Activated T-helper 2 cell treated with anti-CD3 and anti-CD28 coated beads, Interferon-gamma antibody, Interleukin-2, Interleukin-4, amounts not matched to agents 10 μg/mL and 5 μg/mL and 100 μg/mL, durations not matched to agents 14 hours and 24 hours and 36 hours (primary cell): ENCODE measurements at regions not wholly inside any gene's neighbourhood (a gene's known extent, or its start where the extent isn't known, plus 50 kb on each side); places are given as distances from the start of the nearest gene placed in this dataset.

ENCODE experiments used
- DNase-seq: peaks from one replicate; pipeline ENCODE4 v3.0.0; 2021; ENCODE audit warnings: low spot score
- H3K27ac Mint-ChIP-seq: one replicate; pipeline ENCODE4 v1.8.0; 2021; ENCODE audit warnings: mixed read lengths
- H3K27me3 Mint-ChIP-seq: one replicate; pipeline ENCODE4 v1.8.0; 2021; ENCODE audit warnings: low read depth, mixed read lengths
- H3K36me3 Mint-ChIP-seq: one replicate; pipeline ENCODE4 v1.8.0; 2021; ENCODE audit warnings: low read depth, mixed read lengths
- H3K4me1 Mint-ChIP-seq: one replicate; pipeline ENCODE4 v1.8.0; 2021; ENCODE audit warnings: low read depth, mixed read lengths
- H3K4me3 Mint-ChIP-seq: one replicate; pipeline ENCODE4 v1.8.0; 2021; ENCODE audit warnings: low read depth, mild to moderate bottlenecking, moderate library complexity, mixed read lengths
- H3K9me3 Mint-ChIP-seq: one replicate; pipeline ENCODE4 v1.8.0; 2021; ENCODE audit warnings: mixed read lengths
- intact Hi-C: fragments of 100-400 bp; cut with micrococcal nuclease; formaldehyde crosslinking; loops from one replicate; pipeline ENCODE4 v1.15.1; 2023

DNA sequence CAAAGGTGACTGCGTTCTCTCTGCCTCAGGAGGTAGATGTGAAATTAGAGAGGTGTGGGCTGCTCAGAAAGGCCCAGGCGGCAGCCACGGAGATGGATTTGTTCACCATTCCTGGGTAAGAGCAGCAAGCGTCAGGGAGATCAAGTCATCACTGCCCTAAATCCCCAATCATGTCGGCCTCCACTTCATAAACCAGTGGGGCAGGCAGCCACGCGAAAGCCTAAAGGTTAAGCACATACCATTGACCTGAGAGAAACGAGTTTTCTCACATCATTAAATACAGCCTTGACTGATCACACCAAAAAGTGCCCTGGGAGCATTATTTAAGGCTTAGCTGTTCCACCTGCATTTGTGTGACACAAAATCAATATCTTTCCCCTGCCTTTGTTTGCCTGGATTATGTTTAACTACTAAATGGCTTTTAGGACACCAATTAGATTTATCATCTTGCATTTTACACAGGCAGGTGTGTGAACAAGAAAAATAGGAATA, 50.7 kb upstream of the FOXB1 start:
- Mint-ChIP-seq H3K27ac (no peak overlapping the region), H3K27me3 (peaks cover 7% of the 10 kb centered on the region), H3K9me3 (peaks cover 23% of the 10 kb centered on the region), H3K4me1 (peaks cover 9% of the 10 kb centered on the region), H3K36me3 (peaks cover 6% of the 10 kb centered on the region), H3K4me3 (no peak overlapping the region)
- DNase-seq = no peak
- intact Hi-C loops = no loop called here

DNA sequence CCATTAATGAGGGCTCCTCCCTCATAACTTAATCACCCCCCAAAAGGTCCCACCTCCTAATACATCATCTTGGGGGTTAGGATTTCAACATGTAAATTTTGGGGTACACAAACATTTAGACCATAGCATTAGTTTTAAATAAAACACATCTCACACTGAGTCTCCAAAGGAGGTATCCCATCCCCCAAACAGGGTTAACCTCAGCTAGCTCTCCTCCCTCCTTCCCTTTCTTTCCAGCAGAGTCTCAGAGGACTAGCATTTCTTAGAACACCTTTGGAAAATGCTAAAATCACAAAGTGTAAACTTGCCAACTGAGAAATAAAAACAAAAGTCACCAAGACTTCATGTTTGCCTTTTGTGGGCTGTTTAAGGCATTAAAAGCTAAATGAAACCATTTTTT, 51.2 kb upstream of the FOXB1 start:
- Mint-ChIP-seq H3K27ac (no peak overlapping the region), H3K36me3 (peaks cover 6% of the 10 kb centered on the region), H3K4me1 (peaks cover 6% of the 10 kb centered on the region), H3K4me3 (no peak overlapping the region), H3K27me3 (peaks cover 7% of the 10 kb centered on the region), H3K9me3 (peaks cover 19% of the 10 kb centered on the region)
- no peak for DNase-seq
- intact Hi-C loops = no loop called here

DNA sequence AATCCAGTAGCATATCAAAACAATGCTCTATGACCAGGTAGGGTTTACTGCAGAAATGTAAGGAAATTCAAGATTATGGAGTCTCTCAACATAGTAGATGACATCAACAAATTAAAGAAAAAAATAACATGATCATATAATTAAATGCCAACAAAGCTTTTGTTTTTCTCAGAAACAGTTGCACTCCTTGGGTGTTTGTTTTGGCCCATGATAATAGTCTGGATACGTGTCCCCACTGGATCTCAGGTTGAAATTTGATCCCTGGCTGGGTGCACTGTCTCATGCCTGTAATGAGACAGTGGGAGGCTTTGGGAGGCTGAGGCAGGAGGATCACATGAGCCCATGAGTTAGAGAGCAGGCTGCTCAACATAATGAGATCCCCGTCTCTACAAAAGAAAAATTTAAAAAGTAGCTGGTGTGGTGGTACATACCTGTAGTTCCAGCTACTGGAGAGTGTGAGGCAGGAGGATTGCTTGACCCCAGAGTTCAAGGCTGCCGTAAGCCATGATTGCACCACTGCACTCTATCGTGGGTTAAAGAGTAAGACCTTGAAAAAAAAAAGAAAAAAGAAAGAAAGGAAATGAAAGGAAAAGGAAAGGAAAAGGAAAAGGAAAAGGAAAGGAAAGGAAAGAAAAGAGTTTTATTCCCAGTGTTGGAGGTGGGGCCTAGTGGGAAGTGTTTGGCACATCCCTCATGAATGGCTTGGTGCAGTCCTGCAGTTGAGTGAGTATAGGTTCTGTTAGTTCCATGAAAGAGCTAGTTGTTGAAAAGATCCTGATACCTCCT, 53.3 kb upstream of the FOXB1 start:
- H3K9me3 Mint-ChIP-seq = peaks cover 6% of the 10 kb centered on the region
- no peak overlapping the region for H3K27ac Mint-ChIP-seq
- peaks cover 6% of the 10 kb centered on the region for H3K4me1 Mint-ChIP-seq
- intact Hi-C loops = no loop called here
- DNase-seq = no peak
- H3K27me3 Mint-ChIP-seq = peaks cover 12% of the 10 kb centered on the region
- no peak overlapping the region for H3K4me3 Mint-ChIP-seq
- H3K36me3 Mint-ChIP-seq = no peaks in the 10 kb centered on the region

DNA sequence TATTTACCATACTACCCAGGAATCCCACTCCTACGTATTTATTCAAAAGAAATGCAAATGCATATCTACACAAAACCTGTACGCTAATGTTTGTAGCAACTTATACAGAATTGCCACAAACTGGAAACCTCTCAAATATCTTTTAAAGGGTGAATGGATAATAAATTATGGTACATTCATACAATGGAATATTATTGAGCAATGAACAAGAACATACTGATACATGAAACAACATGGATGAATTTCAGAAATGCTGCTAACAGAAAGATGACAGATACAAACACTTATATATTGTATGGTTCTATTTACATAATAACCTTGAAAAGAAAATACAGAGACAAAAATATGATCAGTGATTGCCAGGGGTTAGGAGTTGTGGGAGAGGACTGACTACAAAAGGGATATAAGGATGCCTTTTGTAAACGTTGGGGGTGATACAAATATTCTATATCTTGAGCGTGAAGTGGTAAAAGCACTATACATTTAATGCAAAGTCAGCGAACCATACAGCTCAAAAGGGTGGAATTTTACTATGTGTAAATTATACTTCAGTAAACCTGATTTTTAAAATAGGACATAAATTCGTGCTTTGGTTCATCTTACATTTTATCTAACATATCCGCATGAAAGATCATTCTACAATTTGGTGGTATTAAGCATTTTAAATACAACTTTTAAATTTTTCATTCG, 55.0 kb upstream of the FOXB1 start:
- H3K27me3 Mint-ChIP-seq = peaks cover 15% of the 10 kb centered on the region
- peaks cover 6% of the 10 kb centered on the region for H3K4me1 Mint-ChIP-seq
- H3K27ac Mint-ChIP-seq = no peak overlapping the region
- no peaks in the 10 kb centered on the region for H3K36me3 Mint-ChIP-seq
- H3K4me3 Mint-ChIP-seq = no peak overlapping the region
- no peak for DNase-seq
- no peaks in the 10 kb centered on the region for H3K9me3 Mint-ChIP-seq
- intact Hi-C loops = no loop called here

DNA sequence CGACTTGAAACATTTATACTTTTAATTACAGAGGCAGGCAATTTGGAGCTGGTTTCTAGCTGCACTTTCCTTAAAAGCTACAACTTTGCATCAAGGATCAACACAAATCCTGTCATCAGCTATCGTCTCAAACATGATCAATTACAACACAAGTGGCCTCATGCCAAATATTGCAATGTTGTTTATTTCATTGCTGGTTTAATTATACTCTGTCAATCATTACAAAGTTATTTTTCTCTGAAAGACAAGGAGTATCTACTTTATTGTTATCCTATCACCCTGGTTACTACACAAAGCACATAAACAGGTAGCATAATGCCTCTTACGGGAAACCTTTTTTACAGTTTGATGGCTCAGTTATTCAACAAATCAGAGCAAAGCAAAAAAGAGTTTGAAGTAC, 58.0 kb upstream of the FOXB1 start:
- Mint-ChIP-seq H3K4me3 (no peak overlapping the region), H3K36me3 (no peaks in the 10 kb centered on the region), H3K9me3 (no peaks in the 10 kb centered on the region), H3K27ac (no peak overlapping the region), H3K4me1 (peaks cover 6% of the 10 kb centered on the region), H3K27me3 (peaks cover 22% of the 10 kb centered on the region)
- no peak for DNase-seq
- intact Hi-C loops = no loop called here

DNA sequence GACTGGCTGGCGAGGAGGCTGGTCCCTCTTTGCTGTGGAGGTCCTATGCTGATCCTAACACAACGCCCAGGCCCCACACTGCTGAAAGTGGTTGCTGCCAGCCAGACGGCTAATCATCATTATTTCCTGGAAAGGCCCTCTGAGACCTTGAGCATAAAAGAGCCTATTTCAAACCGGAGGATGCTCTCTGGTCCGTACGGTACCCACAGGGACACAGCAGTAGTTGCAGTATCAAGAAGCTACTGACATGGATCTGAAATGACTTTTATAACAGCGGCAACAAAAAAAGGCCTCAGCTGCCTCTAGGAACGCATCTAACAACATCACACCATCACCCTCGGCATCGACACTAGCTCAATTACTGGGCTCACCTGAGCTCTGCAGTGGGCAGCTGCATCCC, 59.1 kb upstream of the FOXB1 start:
- H3K4me1 Mint-ChIP-seq = peaks cover 6% of the 10 kb centered on the region
- no peak overlapping the region for H3K4me3 Mint-ChIP-seq
- no peak overlapping the region for H3K27ac Mint-ChIP-seq
- H3K36me3 Mint-ChIP-seq = no peaks in the 10 kb centered on the region
- H3K9me3 Mint-ChIP-seq = no peaks in the 10 kb centered on the region
- DNase-seq = no peak
- H3K27me3 Mint-ChIP-seq = peaks cover 25% of the 10 kb centered on the region
- intact Hi-C loops = no loop called here

DNA sequence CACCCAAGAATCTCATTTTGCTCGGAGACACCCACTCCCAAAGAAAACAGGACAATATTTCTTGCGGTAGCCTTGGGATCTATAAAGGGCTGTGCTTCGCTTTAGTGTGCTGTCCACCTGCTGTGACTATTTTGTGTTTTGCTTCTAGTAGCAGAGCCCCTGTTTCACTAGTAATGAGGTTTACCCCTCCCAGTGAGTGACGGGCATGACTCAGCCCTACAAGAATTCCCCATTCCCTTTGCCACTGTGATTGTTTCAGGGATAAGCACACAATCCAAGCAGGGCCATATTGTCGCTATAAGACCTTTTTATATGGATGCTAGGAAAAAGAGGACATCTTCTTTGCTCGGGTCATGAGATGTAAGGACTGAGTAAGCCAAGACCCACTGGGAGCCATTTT, 62.5 kb upstream of the FOXB1 start:
- no peak for DNase-seq
- no peak overlapping the region for H3K27ac Mint-ChIP-seq
- H3K4me3 Mint-ChIP-seq = no peak overlapping the region
- no peaks in the 10 kb centered on the region for H3K4me1 Mint-ChIP-seq
- peaks cover 28% of the 10 kb centered on the region for H3K27me3 Mint-ChIP-seq
- H3K9me3 Mint-ChIP-seq = no peaks in the 10 kb centered on the region
- intact Hi-C loops = no loop called here
- no peaks in the 10 kb centered on the region for H3K36me3 Mint-ChIP-seq

DNA sequence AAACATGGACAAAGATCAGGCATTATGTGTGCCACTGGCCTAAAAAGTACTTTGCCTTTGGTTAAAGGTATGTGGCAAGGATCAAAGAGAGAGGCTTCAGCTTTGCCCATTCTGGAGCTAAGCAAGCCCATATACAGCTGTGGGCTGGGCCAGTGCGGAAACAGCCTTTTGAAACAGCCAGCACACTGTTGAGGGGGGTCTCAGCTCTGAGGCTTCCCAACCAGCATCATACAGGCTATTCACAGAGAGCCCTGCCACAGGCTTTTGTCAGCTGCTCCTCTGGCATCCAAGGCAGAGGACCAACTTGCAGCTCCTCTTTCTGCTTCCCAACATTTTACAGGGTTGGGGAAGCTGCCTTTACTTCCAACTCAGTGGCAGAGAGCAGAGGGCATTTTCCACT, 63.2 kb upstream of the FOXB1 start:
- Mint-ChIP-seq H3K27ac (no peak overlapping the region), H3K4me1 (no peaks in the 10 kb centered on the region), H3K4me3 (no peak overlapping the region), H3K27me3 (peaks cover 32% of the 10 kb centered on the region), H3K36me3 (no peaks in the 10 kb centered on the region), H3K9me3 (no peaks in the 10 kb centered on the region)
- no peak for DNase-seq
- intact Hi-C loops = no loop called here

DNA sequence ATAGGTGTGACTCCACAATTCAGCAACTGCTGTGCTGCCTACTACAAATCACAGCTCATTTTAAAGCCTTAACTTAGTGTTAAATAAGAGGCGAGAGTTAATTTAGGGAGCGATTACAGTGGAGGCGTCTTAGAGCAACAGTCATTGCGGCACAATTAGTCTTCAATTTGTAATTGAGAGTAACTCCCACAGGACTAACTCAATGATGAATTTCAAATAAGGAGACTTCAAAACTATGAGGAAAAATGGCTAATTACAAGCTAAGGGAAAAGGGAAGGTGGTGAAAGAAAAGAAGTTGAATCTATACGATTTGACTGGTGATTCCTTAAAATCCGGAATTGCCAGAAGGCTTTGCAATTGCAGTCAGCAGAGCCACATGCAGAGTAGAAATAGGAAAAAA, 63.7 kb upstream of the FOXB1 start:
- Mint-ChIP-seq H3K36me3 (no peaks in the 10 kb centered on the region), H3K4me1 (no peaks in the 10 kb centered on the region), H3K4me3 (no peak overlapping the region), H3K27ac (no peak overlapping the region), H3K9me3 (no peaks in the 10 kb centered on the region), H3K27me3 (peaks cover 34% of the 10 kb centered on the region)
- intact Hi-C loops = no loop called here
- no peak for DNase-seq

DNA sequence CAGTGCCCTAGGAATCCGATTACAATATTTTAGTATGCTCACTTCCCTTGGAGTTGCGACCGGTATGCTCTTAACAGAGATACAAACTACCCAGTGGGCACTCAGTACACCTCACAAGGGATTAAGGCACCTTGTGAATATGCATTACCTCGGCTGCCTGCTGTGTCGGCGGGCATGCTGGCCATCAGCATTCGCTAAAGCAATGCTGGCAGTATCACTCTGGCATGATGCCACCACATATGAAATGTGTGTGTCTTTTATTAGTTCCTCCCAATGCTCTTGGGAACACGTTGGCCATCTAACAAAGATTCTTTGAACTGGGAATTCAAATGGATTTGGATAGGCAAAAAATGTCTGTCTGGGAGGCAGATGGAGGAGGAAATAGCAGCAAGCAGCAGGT, 67.4 kb upstream of the FOXB1 start:
- Mint-ChIP-seq H3K4me3 (no peak overlapping the region), H3K27me3 (peaks cover 47% of the 10 kb centered on the region), H3K36me3 (no peaks in the 10 kb centered on the region), H3K9me3 (no peaks in the 10 kb centered on the region), H3K4me1 (peaks cover 4% of the 10 kb centered on the region), H3K27ac (no peak overlapping the region)
- DNase-seq = no peak
- intact Hi-C loops = no loop called here

DNA sequence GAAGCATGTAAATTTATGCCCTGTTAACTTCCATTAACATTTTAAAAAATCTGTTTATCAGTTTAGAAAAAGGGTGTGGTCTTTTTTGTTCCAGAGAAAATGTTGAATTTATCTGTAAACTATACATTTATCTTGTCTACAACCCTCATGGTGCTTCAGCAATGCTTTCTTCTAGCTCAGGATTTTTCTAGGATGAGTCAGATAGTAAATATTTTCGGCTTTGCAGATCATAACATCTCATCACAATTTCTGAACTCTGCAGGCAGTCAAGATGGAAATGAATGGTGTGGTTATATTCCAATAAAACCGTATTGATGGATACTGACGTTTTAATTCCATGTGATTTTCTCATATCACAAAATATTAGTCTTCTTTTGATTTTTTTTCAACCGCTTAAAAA, 70.5 kb upstream of the FOXB1 start:
- peaks cover 8% of the 10 kb centered on the region for H3K4me1 Mint-ChIP-seq
- no peaks in the 10 kb centered on the region for H3K9me3 Mint-ChIP-seq
- H3K27me3 Mint-ChIP-seq = peaks cover 46% of the 10 kb centered on the region
- H3K36me3 Mint-ChIP-seq = no peaks in the 10 kb centered on the region
- intact Hi-C loops = no loop called here
- DNase-seq = no peak
- no peak overlapping the region for H3K4me3 Mint-ChIP-seq
- H3K27ac Mint-ChIP-seq = no peak overlapping the region

DNA sequence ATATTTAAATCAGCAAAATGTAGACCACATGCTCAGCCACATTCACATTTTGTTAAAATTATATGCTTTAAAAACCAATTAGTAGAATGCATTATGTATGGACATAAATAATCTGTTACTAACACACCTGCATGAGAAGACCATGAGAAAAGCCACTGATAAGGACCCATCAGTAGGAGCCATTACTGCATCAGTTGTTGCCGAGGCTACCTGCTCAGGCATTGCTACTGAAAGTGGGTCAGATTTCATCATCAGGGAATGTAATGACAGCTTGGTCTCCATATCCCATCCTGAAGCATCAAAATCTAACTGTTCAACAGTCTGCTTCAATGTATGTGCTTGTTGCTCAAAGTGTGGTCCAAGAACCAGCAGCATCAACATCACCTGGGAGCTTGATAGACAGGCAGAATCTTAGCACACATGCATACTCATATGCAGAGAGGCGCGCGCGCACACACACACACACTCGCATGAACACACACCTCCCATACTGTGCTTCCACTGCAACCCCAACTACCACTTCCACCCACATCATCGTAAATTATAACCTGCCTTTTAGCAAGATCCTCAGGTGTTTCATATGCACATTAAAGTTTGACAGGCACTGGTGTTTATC, 72.4 kb upstream of the FOXB1 start:
- peak overlapping the region; percentile 52 for H3K27ac Mint-ChIP-seq
- H3K4me1 Mint-ChIP-seq = peaks cover 8% of the 10 kb centered on the region
- H3K9me3 Mint-ChIP-seq = no peaks in the 10 kb centered on the region
- no peak for DNase-seq
- peaks cover 50% of the 10 kb centered on the region for H3K27me3 Mint-ChIP-seq
- H3K4me3 Mint-ChIP-seq = no peak overlapping the region
- intact Hi-C loops = no loop called here
- H3K36me3 Mint-ChIP-seq = no peaks in the 10 kb centered on the region
